DMS79 treated with DMSO at 0.1 percent for 48 hours (cell line): ENCODE measurements at regions not wholly inside any gene's neighbourhood (a gene's known extent, or its start where the extent isn't known, plus 50 kb on each side); places are given as distances from the start of the nearest gene placed in this dataset.
"Not testable (repeated sequence)": the region's sequence is repeated elsewhere in the genome, so short reads cannot be mapped to it uniquely, and the experiment has no call there.

Experiments used
- DNase-seq: peaks from one replicate; lab custom pipeline; 2025; lab: John Stamatoyannopoulos, UW

- no peak for DNase-seq
These were observed 62.0 kb upstream of the LMNTD1 start for GRCh38 chr12:25615119-25615518.

- no peak for DNase-seq
These were observed 63.2 kb upstream of the LMNTD1 start for GRCh38 chr12:25616286-25616685.

GRCh38 chr12:25617991-25618390, 64.9 kb upstream of the LMNTD1 start:
- no peak for DNase-seq

GRCh38 chr12:25623816-25624215, 70.7 kb upstream of the LMNTD1 start:
- DNase-seq: no peak

GRCh38 chr12:25625146-25625545, 72.1 kb upstream of the LMNTD1 start:
- no peak for DNase-seq

- DNase-seq: no peak
These were observed 76.3 kb upstream of the LMNTD1 start for GRCh38 chr12:25629341-25629740.

- DNase-seq: not testable (repeated sequence)
These were observed 77.8 kb upstream of the LMNTD1 start for GRCh38 chr12:25630735-25631515.

GRCh38 chr12:25633149-25633548, 80.1 kb upstream of the LMNTD1 start:
- DNase-seq: not testable (repeated sequence)

GRCh38 chr12:25637752-25638151, 84.7 kb upstream of the LMNTD1 start:
- DNase-seq: no peak

- DNase-seq: no peak
These were observed 86.3 kb upstream of the LMNTD1 start for GRCh38 chr12:25639406-25639805.

- DNase-seq: no peak
These were observed 91.9 kb upstream of the LMNTD1 start for GRCh38 chr12:25644979-25645378.

GRCh38 chr12:25645427-25645826, 92.3 kb upstream of the LMNTD1 start:
- no peak for DNase-seq

- no peak for DNase-seq
These were observed 98.8 kb upstream of the LMNTD1 start for GRCh38 chr12:25651931-25652330.

GRCh38 chr12:25652371-25652770, 99.3 kb upstream of the LMNTD1 start:
- no peak for DNase-seq

GRCh38 chr12:25653487-25654175, 100.5 kb upstream of the LMNTD1 start:
- DNase-seq: no peak

GRCh38 chr12:25655702-25656101, 102.6 kb upstream of the LMNTD1 start:
- no peak for DNase-seq

GRCh38 chr12:25659621-25660020, 106.5 kb upstream of the LMNTD1 start:
- no peak for DNase-seq

- DNase-seq: no peak
These were observed 117.3 kb upstream of the LMNTD1 start for GRCh38 chr12:25670076-25671055.

GRCh38 chr12:25675808-25676207, 122.7 kb upstream of the LMNTD1 start:
- no peak for DNase-seq

GRCh38 chr12:25677232-25677937, 124.3 kb upstream of the LMNTD1 start:
- no peak for DNase-seq

GRCh38 chr12:25681580-25681979, 128.5 kb upstream of the LMNTD1 start:
- no peak for DNase-seq

GRCh38 chr12:25682421-25682820, 129.3 kb upstream of the LMNTD1 start:
- no peak for DNase-seq
